ENCODE measurements at regions not wholly inside any gene's neighbourhood (a gene's known extent, or its start where the extent isn't known, plus 50 kb on each side); places are given as distances from the start of the nearest gene placed in this dataset.

- no peak for DNase-seq
These were observed 133.4 kb downstream of the OLFM1 start for GRCh38 chr9:135220601-135221575.

GRCh38 chr9:135221576-135221950 lies 134.1 kb downstream of the OLFM1 start:
- DNase-seq = no peak

DNA sequence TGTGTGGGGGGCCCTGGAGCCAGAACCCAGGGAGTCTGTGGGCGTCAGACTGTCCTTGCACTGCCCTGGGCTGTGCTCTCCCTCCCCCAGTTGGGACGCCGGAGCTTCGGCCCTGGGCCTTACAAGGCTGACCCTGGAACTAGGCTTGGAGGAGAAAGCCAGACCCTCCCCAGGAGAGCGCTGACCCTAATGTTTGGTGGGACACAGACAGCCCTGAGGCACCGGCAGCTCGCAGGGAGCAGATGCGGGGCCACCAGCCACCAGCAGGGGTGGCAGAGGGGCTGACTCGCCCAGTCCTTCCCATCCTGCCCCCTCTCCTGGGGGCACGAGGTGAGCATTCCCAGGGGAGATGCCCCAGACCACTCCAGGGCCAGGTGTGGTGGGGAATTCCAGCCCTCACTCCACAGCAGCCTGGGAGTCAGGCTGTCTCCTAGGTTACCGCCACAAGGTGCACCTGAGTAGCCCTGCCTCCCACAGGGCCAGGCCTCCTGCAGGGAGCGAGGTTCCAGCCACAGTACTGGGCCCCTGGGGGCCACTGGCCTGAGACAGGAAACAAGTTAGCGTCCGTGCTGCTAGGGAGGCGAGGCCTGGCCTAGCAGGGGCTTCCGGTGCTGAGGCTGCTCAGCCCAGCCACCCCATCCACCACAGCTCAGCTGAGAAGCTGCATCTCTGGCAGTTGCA lies 134.6 kb downstream of the OLFM1 start:
- DNase-seq = no peak

GRCh38 chr9:135222881-135223760 lies 135.7 kb downstream of the OLFM1 start:
- no peak for DNase-seq

- no peak for DNase-seq
These were observed 136.4 kb downstream of the OLFM1 start for GRCh38 chr9:135223831-135224230.

DNA sequence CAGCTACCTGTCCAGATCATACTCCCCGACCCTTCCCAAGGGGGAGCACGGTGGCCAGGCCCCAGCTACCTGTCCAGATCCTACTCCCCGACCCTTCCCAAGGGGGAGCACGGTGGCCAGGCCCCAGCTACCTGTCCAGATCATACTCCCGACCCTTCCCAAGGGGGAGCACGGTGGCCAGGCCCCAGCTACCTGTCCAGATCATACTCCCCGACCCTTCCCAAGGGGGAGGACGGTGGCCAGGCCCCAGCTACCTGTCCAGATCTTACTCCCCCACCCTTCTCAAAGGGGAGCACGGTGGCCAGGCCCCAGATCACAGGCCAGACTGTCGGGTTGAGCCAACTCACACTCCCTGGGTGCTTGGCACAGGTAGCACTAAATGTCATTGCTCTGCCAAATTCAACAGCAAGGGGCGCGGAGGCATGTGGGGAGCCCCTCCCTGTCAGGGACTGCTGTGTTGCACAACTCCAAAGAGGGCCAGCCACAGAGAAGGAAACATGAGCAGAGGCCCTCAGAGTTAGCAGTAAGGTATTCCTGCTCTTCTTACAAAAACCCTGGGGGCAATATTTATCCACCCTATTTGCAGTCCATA lies 136.9 kb downstream of the OLFM1 start:
- DNase-seq = no peak

DNA sequence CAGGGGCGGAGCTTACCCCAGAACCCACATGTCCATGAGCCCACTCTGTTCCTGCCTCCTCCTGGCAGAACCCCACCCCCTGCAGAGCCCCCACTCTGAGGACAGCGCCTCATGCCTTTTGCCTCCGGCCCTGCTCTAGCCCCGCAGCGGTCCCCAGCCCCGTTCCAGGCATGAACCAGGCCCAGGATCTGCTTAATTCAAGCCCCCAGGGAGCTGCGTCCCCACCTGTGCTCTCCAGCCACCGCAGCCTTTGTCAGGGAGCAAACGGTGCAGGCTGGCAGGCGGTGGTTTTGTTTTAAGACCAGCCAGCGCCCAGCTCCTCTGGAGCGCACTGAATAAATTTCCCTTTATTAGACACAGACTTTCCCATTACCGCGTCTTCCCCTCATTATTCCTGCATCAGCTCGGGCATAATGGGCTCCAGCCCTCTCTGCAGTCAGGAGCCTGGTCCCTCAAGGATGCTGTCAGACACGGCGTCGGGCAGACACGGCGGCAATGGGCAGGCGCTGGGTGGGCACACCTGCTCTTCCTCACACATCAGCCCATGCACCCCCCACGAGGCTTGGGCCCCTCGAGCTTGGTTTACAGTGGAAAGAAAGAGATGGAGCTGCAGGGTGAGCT lies 137.6 kb downstream of the OLFM1 start:
- DNase-seq = no peak

DNA sequence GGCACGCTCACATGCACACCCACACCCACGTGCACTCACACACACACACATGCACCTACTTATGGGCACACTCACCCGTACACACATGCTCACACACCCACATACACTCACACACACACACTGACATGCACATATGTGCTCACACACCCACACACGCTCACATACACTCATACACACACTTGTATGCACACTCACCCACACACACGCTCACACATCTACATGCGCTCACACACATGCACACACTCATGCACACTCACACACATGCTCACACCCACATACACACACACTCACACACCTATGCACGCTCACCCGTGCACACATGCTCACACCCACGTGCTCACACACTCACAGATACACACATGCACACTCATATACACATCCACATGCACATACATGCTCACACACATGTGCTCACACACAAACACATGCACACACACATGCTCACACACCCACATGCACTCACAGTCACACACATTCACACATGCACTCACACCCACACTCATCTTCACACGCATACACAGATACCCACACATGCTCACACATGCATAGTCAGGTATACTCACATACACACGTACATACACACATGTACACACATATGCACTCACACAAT lies 138.3 kb downstream of the OLFM1 start:
- no peak for DNase-seq

- no peak for DNase-seq
These were observed 139.0 kb downstream of the OLFM1 start for GRCh38 chr9:135226369-135227050.

- DNase-seq = no peak
These were observed 140.3 kb downstream of the OLFM1 start for GRCh38 chr9:135227641-135228251.

DNA sequence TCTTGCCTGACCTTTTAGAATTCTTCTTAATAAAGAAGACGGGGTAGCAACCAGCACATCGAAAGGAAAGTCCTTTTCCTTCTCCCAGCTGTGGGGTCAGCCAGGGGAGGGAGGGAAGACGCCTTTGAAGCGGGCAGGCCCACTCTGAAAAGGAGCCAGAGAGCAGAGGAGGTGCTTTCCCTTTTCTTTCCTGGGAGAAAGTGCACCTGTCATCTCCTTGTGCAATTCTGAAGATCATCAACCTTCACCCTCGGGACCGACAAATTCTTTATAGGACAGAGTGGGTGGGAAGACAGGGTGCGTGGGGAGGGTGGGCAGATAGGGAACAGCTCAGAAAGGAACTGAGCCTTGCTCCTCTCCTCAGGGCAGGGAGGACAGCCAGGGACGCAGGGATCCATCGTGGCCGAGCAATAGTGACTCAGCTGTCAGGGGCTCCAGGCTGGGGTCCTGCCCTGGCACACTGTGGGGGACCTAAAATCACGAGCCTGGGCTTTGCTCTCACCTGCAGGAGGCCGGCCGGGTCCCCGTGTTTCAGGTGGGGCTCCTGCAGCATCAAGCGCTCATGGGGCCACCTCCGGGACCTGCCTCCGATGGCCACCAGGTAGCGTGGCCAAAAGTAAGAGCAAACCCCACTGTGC lies 141.0 kb downstream of the OLFM1 start:
- DNase-seq = no peak

- no peak for DNase-seq
These were observed 141.6 kb downstream of the OLFM1 start for GRCh38 chr9:135228983-135229625.

- no peak for DNase-seq
These were observed 142.4 kb downstream of the OLFM1 start for GRCh38 chr9:135229701-135230385.

DNA sequence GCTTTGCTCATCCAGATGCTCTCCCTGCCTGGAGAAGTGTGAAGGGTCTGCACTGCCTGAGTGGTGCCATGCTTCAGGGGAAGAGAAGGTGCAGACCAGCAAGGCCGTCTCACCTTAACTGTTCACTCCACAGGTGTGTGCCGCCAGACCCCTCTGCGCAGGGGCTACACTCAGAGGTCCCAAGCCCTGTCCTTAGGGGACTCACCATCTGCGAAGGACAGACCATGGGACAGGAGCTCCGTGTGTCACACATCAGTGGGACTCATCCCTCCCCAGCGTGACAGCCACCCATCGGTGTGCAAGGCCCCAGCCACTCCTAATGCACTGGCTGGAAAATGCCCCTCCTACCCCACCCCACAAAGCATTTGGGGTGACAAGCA lies 142.9 kb downstream of the OLFM1 start:
- no peak for DNase-seq

- no peak for DNase-seq
These were observed 143.5 kb downstream of the OLFM1 start for GRCh38 chr9:135230817-135231520.

DNA sequence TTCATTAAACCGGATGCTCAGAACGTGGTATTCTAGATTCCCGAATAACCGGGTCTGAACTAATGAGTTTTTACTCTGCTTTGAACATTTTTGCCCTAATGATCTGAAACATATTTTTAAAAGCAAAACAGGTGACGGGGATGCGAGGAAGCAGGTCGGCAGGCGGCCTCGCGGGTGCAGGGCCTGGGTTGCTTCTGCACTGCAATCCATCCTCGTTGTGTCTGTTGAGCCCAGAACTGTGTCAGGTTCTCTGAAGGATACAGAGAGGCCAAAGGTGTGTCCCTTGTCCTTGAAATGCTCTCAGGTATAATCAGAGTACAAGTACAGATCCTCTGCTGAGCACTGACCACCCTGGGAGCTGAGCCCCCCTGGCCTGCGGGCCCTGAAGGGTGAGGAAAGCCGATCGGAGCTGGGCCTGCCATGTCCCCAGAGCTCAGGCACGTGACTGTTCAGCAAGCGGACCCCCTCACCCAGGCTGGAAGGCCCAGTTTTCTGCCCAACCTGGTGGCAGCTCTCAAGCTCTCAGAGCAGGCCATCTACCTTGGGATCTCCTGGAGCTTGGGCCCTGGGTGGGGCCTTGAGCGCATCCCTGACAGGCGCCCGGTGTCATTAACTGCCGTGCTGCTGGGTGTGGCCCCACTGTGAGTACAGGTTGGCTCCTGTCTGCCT lies 151.8 kb downstream of the OLFM1 start:
- DNase-seq = no peak

GRCh38 chr9:135239769-135240141 lies 152.3 kb downstream of the OLFM1 start:
- DNase-seq = no peak

DNA sequence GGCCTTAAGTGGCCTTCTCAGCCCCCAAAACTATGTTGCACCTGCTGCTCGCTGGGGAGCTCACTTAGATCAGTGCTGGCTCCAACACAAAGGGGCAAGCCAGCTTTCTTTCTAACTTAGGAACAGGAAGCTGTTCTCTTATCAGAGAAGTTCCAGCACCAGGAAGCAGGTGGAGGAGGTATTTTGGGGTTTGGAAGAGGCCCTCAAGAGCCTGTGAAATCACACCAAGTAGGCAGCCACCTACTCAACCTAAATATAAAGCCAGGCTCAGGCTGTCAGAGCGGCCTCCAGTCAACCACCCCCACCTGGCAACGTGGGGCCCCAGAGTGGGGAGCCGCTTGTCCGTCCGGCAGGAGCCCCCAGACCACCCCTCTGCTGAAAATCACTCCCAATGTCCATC lies 152.8 kb downstream of the OLFM1 start:
- no peak for DNase-seq

Measured in femur (tissue), 1 donor.